GM12878 (cell line): ENCODE measurements at regions not wholly inside any gene's neighbourhood (a gene's known extent, or its start where the extent isn't known, plus 50 kb on each side); places are given as distances from the start of the nearest gene placed in this dataset.

Experiments
- BCL11A ChIP-seq: IDR thresholded peaks from 2 replicates; pipeline ENCODE4 v1.6.1; 2011; ENCODE audit warnings: low read depth, low read length
- EP300 ChIP-seq, 2 experiments: fragments of 150-350 bp in 1 of 2; IDR thresholded peaks; 2 replicates each; pipeline ENCODE4 v1.6.1; 2011 to 2012; ENCODE audit warnings: low read depth in 2 of 2, low read length in 2 of 2, borderline replicate concordance in 1 of 2, improper control_type of control experiment in 1 of 2, inconsistent platforms in 1 of 2; ENCODE audit not compliant: control insufficient read depth in 1 of 2
- KAT2A ChIP-seq: conservative IDR thresholded peaks from 2 replicates; pipeline ENCODE4 v1.6.1; 2011; ENCODE audit warnings: low read depth, low read length; ENCODE audit not compliant: control insufficient read depth
- KDM1A ChIP-seq: fragments of 200-600 bp; sonication (generic); IDR thresholded peaks from 2 replicates; pipeline ENCODE4 v1.6.1; 2016; ENCODE audit warnings: borderline replicate concordance
- NR2F1 ChIP-seq: fragments of 450-650 bp; conservative IDR thresholded peaks from 2 replicates; pipeline ENCODE4 v1.6.1; 2017; ENCODE audit warnings: mild to moderate bottlenecking
- ZNF207 ChIP-seq: fragments of 450-650 bp; IDR thresholded peaks from 2 replicates; pipeline ENCODE4 v1.6.1; 2014; ENCODE audit warnings: antibody characterized with exemption, mild to moderate bottlenecking, borderline replicate concordance
- TF ChIP-seq, protein P1 (sequence below): fragments of 450-650 bp; IDR thresholded peaks from 2 replicates; pipeline ENCODE4 v1.6.1; 2018; ENCODE audit warnings: borderline replicate concordance, mild to moderate bottlenecking; ENCODE audit not compliant: partially characterized antibody
- TF ChIP-seq, protein P2 (sequence below): IDR thresholded peaks from 2 replicates; pipeline ENCODE4 v1.6.1; 2011; ENCODE audit warnings: borderline replicate concordance, low read depth, mild to moderate bottlenecking, moderate library complexity, mixed read lengths, low read length; ENCODE audit not compliant: insufficient read depth; ENCODE audit errors: extremely low read length
- TF ChIP-seq, protein P3 (sequence below): IDR thresholded peaks from 2 replicates; pipeline ENCODE4 v1.6.1; 2012; ENCODE audit warnings: low read length, inconsistent platforms

DNA sequence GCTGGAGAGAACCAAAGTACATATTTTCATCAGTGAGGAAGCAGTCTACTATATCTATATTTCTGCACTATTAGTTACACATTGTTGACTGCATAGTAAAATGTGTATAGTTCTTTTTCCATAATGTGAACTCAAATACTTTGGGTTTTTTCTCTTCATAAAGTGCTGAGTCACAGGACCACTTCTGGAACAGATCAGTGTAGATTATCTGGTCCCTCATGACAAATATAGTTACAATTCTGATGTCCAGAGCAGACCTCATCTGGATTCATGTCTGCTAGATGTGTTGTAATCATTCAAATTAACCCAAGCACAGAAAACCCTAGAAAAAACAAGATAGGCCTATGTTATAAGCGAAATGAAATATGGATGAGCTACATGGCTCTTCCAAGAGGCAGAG is 171.4 kb downstream of the SUCLA2 start (continued):
- TF ChIP-seq KDM1A (no peak), NR2F1 (no peak), BCL11A (no peak), ZNF207 (no peak), EP300 (IDR thresholded peaks at IDR 0.05; ENCODE audit: borderline replicate concordance in 1 of 2, control insufficient read depth in 1 of 2, low read depth in 2 of 2, low read length in 2 of 2) (no peak), KAT2A (no peak)
- TF ChIP-seq, protein P1, sequence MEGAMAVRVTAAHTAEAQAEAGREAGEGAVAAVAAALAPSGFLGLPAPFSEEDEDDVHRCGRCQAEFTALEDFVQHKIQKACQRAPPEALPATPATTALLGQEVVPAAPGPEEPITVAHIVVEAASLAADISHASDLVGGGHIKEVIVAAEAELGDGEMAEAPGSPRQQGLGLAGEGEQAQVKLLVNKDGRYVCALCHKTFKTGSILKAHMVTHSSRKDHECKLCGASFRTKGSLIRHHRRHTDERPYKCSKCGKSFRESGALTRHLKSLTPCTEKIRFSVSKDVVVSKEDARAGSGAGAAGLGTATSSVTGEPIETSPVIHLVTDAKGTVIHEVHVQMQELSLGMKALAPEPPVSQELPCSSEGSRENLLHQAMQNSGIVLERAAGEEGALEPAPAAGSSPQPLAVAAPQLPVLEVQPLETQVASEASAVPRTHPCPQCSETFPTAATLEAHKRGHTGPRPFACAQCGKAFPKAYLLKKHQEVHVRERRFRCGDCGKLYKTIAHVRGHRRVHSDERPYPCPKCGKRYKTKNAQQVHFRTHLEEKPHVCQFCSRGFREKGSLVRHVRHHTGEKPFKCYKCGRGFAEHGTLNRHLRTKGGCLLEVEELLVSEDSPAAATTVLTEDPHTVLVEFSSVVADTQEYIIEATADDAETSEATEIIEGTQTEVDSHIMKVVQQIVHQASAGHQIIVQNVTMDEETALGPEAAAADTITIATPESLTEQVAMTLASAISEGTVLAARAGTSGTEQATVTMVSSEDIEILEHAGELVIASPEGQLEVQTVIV, result no peak
- TF ChIP-seq, protein P2, sequence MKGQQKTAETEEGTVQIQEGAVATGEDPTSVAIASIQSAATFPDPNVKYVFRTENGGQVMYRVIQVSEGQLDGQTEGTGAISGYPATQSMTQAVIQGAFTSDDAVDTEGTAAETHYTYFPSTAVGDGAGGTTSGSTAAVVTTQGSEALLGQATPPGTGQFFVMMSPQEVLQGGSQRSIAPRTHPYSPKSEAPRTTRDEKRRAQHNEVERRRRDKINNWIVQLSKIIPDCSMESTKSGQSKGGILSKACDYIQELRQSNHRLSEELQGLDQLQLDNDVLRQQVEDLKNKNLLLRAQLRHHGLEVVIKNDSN, result no peak
- TF ChIP-seq, protein P3, sequence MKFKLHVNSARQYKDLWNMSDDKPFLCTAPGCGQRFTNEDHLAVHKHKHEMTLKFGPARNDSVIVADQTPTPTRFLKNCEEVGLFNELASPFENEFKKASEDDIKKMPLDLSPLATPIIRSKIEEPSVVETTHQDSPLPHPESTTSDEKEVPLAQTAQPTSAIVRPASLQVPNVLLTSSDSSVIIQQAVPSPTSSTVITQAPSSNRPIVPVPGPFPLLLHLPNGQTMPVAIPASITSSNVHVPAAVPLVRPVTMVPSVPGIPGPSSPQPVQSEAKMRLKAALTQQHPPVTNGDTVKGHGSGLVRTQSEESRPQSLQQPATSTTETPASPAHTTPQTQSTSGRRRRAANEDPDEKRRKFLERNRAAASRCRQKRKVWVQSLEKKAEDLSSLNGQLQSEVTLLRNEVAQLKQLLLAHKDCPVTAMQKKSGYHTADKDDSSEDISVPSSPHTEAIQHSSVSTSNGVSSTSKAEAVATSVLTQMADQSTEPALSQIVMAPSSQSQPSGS, result no peak
- TF ChIP-seq, all 136 proteins: peak for 0
